ENCODE measurements at regions not wholly inside any gene's neighbourhood (a gene's known extent, or its start where the extent isn't known, plus 50 kb on each side); places are given as distances from the start of the nearest gene placed in this dataset.

DNA sequence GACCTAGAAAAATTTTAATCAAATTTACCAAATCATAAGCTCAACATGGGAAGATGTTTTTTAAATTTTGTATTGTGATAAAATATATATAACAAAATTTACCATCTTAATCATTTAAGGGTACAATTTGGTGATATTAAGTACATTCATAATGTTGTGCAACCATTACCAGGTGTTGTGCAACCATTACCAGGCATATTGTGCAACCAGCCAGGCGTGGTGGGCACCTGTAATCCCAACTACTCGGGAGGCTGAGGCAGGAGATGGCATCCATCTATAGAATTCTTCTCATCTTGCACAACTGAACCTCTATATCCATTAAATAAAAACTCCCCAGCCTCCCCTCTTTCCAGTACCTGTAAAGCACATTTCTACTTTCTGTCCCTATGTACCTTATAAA lies 124.5 kb upstream of the SLC13A1 start:
- no peak for TF ChIP-seq POLR2A (IDR thresholded peaks at IDR 0.05; ENCODE audit: low read depth, low read length)
- TF ChIP-seq, protein P1, sequence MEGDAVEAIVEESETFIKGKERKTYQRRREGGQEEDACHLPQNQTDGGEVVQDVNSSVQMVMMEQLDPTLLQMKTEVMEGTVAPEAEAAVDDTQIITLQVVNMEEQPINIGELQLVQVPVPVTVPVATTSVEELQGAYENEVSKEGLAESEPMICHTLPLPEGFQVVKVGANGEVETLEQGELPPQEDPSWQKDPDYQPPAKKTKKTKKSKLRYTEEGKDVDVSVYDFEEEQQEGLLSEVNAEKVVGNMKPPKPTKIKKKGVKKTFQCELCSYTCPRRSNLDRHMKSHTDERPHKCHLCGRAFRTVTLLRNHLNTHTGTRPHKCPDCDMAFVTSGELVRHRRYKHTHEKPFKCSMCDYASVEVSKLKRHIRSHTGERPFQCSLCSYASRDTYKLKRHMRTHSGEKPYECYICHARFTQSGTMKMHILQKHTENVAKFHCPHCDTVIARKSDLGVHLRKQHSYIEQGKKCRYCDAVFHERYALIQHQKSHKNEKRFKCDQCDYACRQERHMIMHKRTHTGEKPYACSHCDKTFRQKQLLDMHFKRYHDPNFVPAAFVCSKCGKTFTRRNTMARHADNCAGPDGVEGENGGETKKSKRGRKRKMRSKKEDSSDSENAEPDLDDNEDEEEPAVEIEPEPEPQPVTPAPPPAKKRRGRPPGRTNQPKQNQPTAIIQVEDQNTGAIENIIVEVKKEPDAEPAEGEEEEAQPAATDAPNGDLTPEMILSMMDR (conservative IDR thresholded peaks at IDR 0.05; ENCODE audit: low read depth, low read length): no peak
- no peak for TF ChIP-seq MAFK (IDR thresholded peaks at IDR 0.05; ENCODE audit: low read depth, low read length)
- TF ChIP-seq, protein P2, sequence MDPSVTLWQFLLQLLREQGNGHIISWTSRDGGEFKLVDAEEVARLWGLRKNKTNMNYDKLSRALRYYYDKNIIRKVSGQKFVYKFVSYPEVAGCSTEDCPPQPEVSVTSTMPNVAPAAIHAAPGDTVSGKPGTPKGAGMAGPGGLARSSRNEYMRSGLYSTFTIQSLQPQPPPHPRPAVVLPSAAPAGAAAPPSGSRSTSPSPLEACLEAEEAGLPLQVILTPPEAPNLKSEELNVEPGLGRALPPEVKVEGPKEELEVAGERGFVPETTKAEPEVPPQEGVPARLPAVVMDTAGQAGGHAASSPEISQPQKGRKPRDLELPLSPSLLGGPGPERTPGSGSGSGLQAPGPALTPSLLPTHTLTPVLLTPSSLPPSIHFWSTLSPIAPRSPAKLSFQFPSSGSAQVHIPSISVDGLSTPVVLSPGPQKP (IDR thresholded peaks at IDR 0.05; ENCODE audit: borderline replicate concordance, low read depth, low read length): no peak
- TF ChIP-seq, protein P3, sequence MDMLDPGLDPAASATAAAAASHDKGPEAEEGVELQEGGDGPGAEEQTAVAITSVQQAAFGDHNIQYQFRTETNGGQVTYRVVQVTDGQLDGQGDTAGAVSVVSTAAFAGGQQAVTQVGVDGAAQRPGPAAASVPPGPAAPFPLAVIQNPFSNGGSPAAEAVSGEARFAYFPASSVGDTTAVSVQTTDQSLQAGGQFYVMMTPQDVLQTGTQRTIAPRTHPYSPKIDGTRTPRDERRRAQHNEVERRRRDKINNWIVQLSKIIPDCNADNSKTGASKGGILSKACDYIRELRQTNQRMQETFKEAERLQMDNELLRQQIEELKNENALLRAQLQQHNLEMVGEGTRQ (IDR thresholded peaks at IDR 0.05; ENCODE audit: low read depth, low read length): no peak
- peak; percentile 73 for TF ChIP-seq CEBPB (IDR thresholded peaks at IDR 0.05; ENCODE audit: low read depth, low read length)
- no peak for TF ChIP-seq NFE2L2 (IDR thresholded peaks at IDR 0.05; ENCODE audit: low read depth, low read length)
- no peak for TF ChIP-seq FOS (IDR thresholded peaks at IDR 0.05; ENCODE audit: low read depth, low read length)
- no peak for TF ChIP-seq MXI1 (IDR thresholded peaks at IDR 0.05; ENCODE audit: borderline replicate concordance, low read depth, low read length)
- TF ChIP-seq MAZ (IDR thresholded peaks at IDR 0.05; ENCODE audit: borderline replicate concordance, low read depth, low read length): no peak
